Central memory CD8-positive, alpha-beta T cell (primary cell): ENCODE measurements at regions not wholly inside any gene's neighbourhood (a gene's known extent, or its start where the extent isn't known, plus 50 kb on each side); places are given as distances from the start of the nearest gene placed in this dataset.

Source experiments
- ATAC-seq: fragments of 150-1000 bp; cut with Tn5 transposase; replicated peaks from 2 replicates; pipeline ENCODE4 v1.10.0; 2022; ENCODE audit warnings: mild to moderate bottlenecking, moderate FRiP score, moderate number of reproducible peaks; ENCODE audit not compliant: poor library complexity, severe bottlenecking; ENCODE audit errors: extremely low read depth
- DNase-seq, 2 donors: peaks; one replicate each; pipeline ENCODE4 v3.0.0; 2021; ENCODE audit warnings: low spot score in 2 of 2
- H3K27ac Mint-ChIP-seq: one replicate; pipeline ENCODE4 v1.8.0; 2022; ENCODE audit warnings: low read depth, mild to moderate bottlenecking, moderate library complexity, mixed read lengths
- H3K27me3 Mint-ChIP-seq: one replicate; pipeline ENCODE4 v1.8.0; 2022; ENCODE audit warnings: mixed read lengths
- H3K36me3 Mint-ChIP-seq: one replicate; pipeline ENCODE4 v1.8.0; 2022; ENCODE audit warnings: mild to moderate bottlenecking, moderate library complexity, mixed read lengths; ENCODE audit not compliant: insufficient read depth
- H3K4me1 Mint-ChIP-seq: one replicate; pipeline ENCODE4 v1.8.0; 2022; ENCODE audit warnings: mixed read lengths
- H3K4me3 Mint-ChIP-seq: one replicate; pipeline ENCODE4 v1.8.0; 2022; ENCODE audit warnings: mild to moderate bottlenecking, moderate library complexity, mixed read lengths
- H3K9me3 Mint-ChIP-seq: one replicate; pipeline ENCODE4 v1.8.0; 2022; ENCODE audit warnings: mixed read lengths

DNA sequence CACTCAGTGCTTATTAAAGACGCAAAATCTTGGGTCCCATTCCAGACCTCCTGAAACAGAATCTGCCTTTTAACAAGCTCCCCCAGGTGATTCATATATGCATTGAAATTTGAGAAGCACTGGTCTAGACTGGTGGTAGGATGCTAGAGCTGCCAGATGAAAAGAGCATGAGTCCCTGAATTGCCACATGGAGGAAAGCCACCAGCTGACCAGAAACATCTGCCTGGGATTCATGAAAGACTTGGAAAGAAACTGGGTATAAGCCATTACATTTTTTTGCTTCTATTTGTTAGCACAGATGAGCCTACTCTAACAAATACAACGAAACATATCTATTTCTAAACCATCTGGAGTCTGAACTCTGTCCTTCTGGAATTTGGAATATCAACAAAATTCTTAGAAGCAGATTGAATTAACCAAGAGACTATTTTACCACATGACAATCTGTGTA, 228.9 kb downstream of the RBM43 start:
- Mint-ChIP-seq H3K36me3 (no peaks in the 10 kb centered on the region), H3K27ac (no peak overlapping the region), H3K4me3 (no peak overlapping the region), H3K4me1 (no peaks in the 10 kb centered on the region), H3K27me3 (peaks cover 46% of the 10 kb centered on the region), H3K9me3 (no peaks in the 10 kb centered on the region)
- no peak for DNase-seq
- no peak for ATAC-seq

DNA sequence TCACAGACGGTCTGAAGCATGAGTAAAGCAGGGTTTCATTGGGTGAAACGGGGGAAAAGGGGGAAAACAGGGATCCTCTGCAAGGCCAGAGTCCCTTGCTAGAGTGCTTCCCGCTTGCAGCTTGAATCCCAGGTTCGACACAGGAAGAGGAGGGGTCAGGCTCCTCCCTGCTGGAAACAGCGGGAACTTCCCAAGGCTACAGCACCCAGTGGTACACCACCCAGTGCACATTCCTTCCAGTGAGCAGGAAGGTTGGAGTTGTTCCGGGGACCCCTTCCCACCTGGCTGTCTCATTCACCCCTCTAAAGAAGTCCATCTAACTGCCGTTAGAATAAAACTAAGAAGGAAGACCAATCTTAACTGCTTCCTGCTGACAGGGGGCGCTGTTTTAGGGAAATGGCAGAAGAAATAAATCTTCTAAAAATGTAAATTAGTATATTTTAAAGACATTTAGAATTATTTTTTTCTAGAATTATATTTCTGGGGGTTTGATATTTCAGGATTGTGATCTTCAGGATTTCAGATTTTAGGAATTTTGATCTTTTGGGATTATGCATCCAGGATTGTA, 230.9 kb downstream of the RBM43 start:
- Mint-ChIP-seq H3K27me3 (peaks cover 40% of the 10 kb centered on the region), H3K4me1 (no peaks in the 10 kb centered on the region), H3K27ac (no peak overlapping the region)

DNA sequence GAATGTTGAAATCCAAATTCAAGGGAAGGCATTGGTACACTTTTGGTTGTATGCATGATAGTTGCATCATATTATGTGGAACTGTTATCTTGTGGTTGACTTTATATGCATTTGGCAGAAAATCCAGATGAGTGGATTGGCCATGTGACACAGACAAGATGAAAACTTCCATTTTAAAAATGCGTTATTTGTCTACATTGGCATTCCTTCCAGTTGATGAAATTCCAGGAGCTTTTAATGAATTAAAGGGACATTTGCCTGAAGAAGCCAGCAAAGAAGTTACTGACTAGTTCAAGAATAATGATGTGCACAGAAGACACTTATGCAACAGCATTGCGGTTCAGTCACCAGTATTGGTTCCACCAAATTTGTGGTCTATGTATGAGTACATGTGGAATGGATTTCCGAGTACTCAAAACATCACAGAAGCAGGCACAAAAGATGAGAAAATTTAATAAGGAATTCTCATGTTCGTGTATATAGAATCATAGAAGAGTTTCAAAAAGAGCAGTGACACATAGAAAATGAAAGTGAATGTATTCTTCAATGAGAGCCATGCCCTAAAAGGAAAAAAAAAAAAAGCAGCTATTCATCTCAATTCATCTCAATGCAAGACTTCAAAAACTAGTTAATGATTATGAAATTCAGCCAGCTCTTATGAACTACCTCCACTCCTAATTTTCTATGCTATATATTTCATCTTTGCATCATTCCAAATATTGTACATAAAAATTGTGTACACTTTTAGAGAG, 232.1 kb downstream of the RBM43 start:
- DNase-seq (no peak), ATAC-seq (no peak)
- no peaks in the 10 kb centered on the region for H3K4me1 Mint-ChIP-seq
- no peak overlapping the region for H3K4me3 Mint-ChIP-seq
- H3K36me3 Mint-ChIP-seq, result no peaks in the 10 kb centered on the region
- peaks cover 34% of the 10 kb centered on the region for H3K27me3 Mint-ChIP-seq
- H3K27ac Mint-ChIP-seq, result no peak overlapping the region
- no peaks in the 10 kb centered on the region for H3K9me3 Mint-ChIP-seq

More for the DNA sequence above, 230.9 kb downstream of the RBM43 start:
- H3K4me3 Mint-ChIP-seq, result no peak overlapping the region
- ATAC-seq (no peak), DNase-seq (no peak)
- no peaks in the 10 kb centered on the region for H3K9me3 Mint-ChIP-seq
- H3K36me3 Mint-ChIP-seq, result no peaks in the 10 kb centered on the region

DNA sequence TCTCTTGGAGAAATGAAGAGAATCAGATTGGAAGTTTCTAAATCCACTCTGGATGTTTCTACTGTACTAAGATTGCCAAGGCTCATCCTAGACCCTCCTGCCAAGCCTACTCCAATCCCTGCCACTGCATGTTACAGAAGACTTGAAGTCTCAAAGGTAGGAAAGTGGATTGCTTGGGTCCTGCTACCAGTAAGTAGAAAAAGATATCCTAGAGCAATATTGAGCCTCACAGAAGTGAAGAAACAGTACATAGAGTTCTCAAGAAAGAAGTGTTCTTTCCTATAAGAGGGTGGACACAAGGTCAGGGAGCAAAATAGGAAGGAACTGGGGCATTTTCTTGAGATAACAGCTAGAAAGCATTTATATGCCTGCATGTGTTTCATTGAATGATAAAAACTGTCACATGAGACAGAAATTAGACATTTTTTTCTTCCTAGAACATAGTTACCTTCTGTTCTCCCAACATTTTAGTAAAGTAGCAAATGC, 232.9 kb downstream of the RBM43 start:
- Mint-ChIP-seq H3K36me3 (no peaks in the 10 kb centered on the region), H3K9me3 (no peaks in the 10 kb centered on the region), H3K27ac (no peak overlapping the region), H3K4me1 (no peaks in the 10 kb centered on the region), H3K27me3 (peaks cover 25% of the 10 kb centered on the region), H3K4me3 (no peak overlapping the region)
- ATAC-seq (no peak), DNase-seq (no peak)

DNA sequence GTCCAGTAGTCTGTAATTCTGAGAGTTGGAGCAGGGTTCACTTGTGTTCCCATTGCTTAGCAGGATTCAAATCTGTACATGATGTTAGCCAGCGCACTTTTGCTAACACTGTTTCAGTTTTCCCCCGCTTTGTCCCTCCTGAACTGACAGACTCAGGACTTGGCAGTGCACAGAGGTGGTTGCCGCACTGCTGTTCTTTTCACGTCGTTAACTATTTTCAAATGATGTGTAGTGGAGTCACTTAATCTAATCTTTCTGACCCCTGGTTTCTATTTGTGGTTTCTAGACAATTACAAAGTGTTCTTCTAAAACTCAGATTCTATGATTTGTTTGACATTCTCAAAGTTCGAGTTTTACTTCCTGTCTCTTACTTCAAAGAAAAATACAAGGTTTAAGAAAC, 234.5 kb downstream of the RBM43 start:
- Mint-ChIP-seq H3K27me3 (peaks cover 15% of the 10 kb centered on the region), H3K4me1 (no peaks in the 10 kb centered on the region), H3K27ac (no peak overlapping the region), H3K36me3 (no peaks in the 10 kb centered on the region), H3K4me3 (no peak overlapping the region), H3K9me3 (no peaks in the 10 kb centered on the region)
- DNase-seq, result no peak
- no peak for ATAC-seq

DNA sequence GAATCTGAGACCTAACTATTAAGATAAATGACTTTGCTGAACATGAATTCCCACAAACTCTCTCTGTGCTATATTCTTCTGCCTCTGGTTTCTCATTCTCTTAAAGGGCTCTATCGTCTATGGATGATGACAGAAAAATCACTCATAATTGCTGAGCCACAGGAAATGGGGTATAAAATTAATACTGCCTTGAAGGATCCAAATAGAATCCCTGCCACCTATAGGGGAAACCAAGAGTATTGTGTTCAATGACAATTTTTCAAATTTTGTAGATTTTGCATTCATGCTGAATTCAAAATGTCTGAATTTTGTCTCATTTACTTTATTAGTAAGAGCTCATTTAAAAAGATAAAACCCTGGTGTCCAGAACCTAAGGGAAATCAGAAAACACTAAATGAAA, 235.8 kb downstream of the RBM43 start:
- H3K27ac Mint-ChIP-seq, result no peak overlapping the region
- no peaks in the 10 kb centered on the region for H3K4me1 Mint-ChIP-seq
- no peaks in the 10 kb centered on the region for H3K9me3 Mint-ChIP-seq
- DNase-seq (no peak), ATAC-seq (no peak)
- H3K27me3 Mint-ChIP-seq, result peaks cover 2% of the 10 kb centered on the region
- no peak overlapping the region for H3K4me3 Mint-ChIP-seq
- H3K36me3 Mint-ChIP-seq, result no peaks in the 10 kb centered on the region

DNA sequence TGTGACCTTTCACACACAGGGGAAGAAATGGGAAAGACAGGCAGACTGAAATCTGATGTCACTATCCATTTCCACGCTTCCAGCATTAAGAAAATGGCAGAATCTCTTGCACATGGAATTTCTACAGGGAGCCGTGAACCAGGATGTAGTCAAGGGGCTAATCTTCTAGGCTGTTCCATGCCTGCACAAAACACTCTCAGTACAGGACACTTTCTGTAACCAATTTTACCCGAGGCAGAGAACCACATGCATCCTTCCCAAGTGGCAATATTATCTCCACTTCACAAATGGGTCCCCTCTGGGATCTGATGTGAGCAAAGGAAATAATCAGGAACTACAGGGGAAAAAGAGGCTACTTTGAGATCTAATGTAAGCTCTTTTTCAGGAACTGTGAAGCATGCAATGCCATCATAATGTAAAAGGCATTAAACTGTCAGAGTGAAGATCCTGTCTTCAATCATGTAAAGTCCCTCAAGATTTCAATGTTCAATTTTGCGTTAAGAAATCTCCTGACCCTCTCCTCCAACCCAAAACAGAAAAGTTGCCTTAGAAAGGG, 236.9 kb downstream of the RBM43 start:
- Mint-ChIP-seq H3K27ac (no peak overlapping the region), H3K4me3 (no peak overlapping the region), H3K27me3 (peaks cover 6% of the 10 kb centered on the region), H3K4me1 (no peaks in the 10 kb centered on the region), H3K36me3 (no peaks in the 10 kb centered on the region), H3K9me3 (no peaks in the 10 kb centered on the region)
- no peak for ATAC-seq
- DNase-seq, result no peak

DNA sequence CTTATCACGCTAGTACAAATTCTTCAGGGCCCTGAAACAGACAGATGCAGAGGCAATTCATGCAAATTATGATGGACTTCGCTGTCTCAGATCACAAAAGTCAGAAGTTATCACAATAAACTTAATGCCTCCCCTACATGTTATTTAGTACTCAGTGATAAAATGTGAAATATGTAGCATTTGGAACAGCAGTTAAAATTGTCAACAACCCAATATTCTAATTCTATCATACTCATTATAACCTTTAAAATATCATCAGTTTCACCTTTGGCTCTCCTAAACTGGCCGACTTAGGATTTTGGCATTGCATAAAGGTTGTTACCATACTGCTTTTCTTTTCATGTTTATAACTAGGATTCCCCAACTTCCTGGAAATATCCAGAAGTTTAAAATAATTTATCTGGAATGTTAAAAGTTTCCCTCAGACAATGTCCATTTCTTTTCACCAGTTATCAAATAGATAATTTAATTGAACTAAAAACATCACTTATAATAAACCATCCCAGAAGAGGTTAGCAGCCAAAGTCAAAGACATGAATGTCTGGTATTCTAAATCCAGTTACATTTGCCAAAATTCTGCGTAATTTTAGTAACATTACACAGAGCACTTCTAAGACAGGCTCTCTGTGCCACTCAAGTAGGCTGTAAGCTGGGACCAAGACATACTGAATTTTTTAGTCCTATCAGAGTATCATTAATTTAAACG, 239.8 kb downstream of the RBM43 start:
- ATAC-seq, result no peak
- Mint-ChIP-seq H3K9me3 (peaks cover 6% of the 10 kb centered on the region), H3K4me1 (no peaks in the 10 kb centered on the region), H3K36me3 (no peaks in the 10 kb centered on the region), H3K27me3 (peaks cover 20% of the 10 kb centered on the region), H3K4me3 (no peak overlapping the region), H3K27ac (no peak overlapping the region)
- DNase-seq, result no peak

DNA sequence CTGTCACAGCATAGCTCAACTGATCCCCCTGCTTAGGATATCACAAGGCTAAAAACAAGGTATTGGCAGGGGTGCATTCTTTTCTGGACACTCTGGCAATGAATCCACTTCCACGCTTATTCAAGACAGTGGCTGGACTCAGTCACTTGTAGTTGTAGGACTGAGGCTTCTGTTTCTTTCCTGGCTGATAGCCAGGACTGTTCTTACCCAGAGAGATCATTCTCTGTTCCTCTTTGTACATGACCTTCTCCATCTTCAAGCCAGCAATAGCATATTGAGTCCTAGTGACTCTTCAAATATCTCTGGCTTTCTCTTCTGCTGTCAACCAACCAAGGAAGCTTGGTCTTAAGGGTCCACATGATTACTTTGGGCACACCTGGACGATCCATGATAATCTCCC, 241.3 kb downstream of the RBM43 start:
- peaks cover 6% of the 10 kb centered on the region for H3K9me3 Mint-ChIP-seq
- H3K36me3 Mint-ChIP-seq, result no peaks in the 10 kb centered on the region
- H3K4me1 Mint-ChIP-seq, result no peaks in the 10 kb centered on the region
- peaks cover 20% of the 10 kb centered on the region for H3K27me3 Mint-ChIP-seq
- no peak overlapping the region for H3K4me3 Mint-ChIP-seq
- no peak overlapping the region for H3K27ac Mint-ChIP-seq
- no peak for DNase-seq
- ATAC-seq, result no peak

DNA sequence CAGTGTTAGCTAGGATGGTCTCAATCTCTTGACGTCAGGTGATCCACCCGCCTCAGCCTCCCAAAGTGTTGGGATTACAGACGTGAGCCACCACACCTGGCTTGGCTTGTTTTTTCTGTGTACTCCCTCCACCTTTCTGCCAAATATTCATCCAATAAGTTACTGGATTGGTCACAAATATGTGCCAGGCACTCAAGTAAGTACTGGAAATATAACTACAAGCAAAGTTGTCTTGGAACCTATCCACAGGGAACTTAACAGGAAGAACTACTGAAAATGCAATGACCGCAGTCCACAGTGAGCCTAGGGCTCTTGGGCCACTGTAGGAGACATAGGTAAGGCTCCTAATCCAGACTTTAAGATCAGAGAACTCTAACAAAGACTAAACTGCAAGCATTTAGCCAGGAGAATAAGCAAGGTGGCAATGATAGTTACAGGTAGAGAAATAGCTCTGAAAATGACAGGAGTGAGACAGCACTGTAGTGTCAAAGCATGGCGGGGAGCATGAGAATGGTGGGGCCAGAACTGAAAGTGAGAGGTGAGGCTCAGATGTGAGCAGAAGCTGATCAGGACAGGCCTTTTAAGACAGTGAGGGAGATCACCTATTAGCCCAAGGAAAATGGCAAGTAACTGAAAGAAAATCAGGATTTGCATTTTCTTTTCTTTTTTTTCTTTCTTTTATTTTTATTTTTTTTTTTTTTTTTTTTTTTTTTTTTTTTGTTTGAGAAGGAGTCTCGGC, 252.1 kb downstream of the RBM43 start:
- ATAC-seq (no peak), DNase-seq (no peak)

DNA sequence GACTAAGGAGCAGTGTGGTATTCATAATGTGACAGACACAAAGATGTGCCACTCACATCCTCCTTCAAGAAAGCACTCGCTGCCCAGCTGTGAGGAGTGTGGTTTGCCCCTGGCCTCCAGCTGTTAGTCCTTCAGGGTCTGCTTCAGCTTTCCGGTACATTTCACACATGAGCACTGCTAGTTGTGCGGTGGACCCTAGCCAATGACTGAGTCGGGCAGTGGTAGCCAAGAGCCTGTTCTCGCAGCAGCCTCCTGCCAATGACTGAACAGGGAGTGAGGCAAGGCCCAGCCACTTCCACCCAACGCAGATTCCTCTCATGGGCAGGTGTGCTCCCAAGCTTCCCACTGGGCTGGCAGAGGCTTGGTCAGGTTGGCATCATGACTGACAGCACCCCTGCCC, 254.3 kb downstream of the RBM43 start:
- no peak for DNase-seq
- Mint-ChIP-seq H3K36me3 (no peaks in the 10 kb centered on the region), H3K4me3 (no peak overlapping the region), H3K27me3 (no peaks in the 10 kb centered on the region), H3K9me3 (no peaks in the 10 kb centered on the region), H3K4me1 (no peaks in the 10 kb centered on the region), H3K27ac (no peak overlapping the region)
- no peak for ATAC-seq

More for the DNA sequence above, 252.1 kb downstream of the RBM43 start:
- H3K4me1 Mint-ChIP-seq, result no peaks in the 10 kb centered on the region
- no peaks in the 10 kb centered on the region for H3K36me3 Mint-ChIP-seq
- H3K4me3 Mint-ChIP-seq, result no peak overlapping the region
- no peaks in the 10 kb centered on the region for H3K9me3 Mint-ChIP-seq
- H3K27ac Mint-ChIP-seq, result no peak overlapping the region
- no peaks in the 10 kb centered on the region for H3K27me3 Mint-ChIP-seq

DNA sequence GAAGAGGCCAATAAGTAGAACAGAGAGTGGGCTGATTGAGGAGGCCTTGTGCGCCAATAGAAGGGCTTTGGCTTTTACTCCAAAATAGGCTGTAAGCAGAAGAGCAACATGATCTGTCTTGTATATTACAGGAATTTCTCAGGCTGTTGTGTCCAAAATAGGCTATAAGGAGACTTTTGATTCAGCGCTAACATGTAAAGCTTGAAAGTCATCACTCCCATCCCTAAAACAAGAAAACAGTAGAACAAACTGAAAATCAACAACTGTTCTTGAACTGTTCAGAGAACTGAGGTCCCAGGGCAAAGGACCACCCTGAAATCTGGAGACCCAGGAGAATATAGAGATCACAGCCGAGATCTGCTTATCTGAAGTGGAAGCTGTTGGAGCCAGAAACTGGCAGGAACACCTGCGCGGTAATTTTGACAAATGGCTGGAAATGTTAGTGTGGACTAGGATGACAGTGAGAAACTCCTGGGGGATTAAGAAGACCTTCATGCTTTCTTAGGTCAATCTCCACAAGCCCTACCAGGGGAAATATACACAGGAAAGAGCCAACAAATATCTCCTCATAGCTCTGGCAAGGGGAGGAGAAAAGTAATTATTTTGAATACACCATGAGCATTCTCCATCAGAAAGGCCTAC, 258.6 kb downstream of the RBM43 start:
- H3K4me1 Mint-ChIP-seq, result no peaks in the 10 kb centered on the region
- no peaks in the 10 kb centered on the region for H3K36me3 Mint-ChIP-seq
- no peak overlapping the region for H3K4me3 Mint-ChIP-seq
- no peaks in the 10 kb centered on the region for H3K9me3 Mint-ChIP-seq
- H3K27ac Mint-ChIP-seq, result no peak overlapping the region
- DNase-seq (no peak), ATAC-seq (no peak)
- no peaks in the 10 kb centered on the region for H3K27me3 Mint-ChIP-seq
